Activated T-helper 1 cell treated with anti-CD3 and anti-CD28 coated beads, Interleukin-12 subunit alpha, Interleukin-12 subunit beta, Interleukin-2, Interleukin-4 antibody, amounts not matched to agents 30 ng/mL and 10 ng/mL and 1 ng/mL, durations not matched to agents 14 hours and 24 hours and 36 hours (primary cell): ENCODE measurements at regions not wholly inside any gene's neighbourhood (a gene's known extent, or its start where the extent isn't known, plus 50 kb on each side); places are given as distances from the start of the nearest gene placed in this dataset.
"Not testable (repeated sequence)": the region's sequence is repeated elsewhere in the genome, so short reads cannot be mapped to it uniquely, and the experiment has no call there.

Source experiments
- DNase-seq: peaks from one replicate; pipeline ENCODE4 v3.0.0; 2021; ENCODE audit warnings: low spot score
- H3K27ac Mint-ChIP-seq: one replicate; pipeline ENCODE4 v1.8.0; 2021; ENCODE audit warnings: mild to moderate bottlenecking, mixed read lengths
- H3K27me3 Mint-ChIP-seq: one replicate; pipeline ENCODE4 v1.8.0; 2022; ENCODE audit warnings: mild to moderate bottlenecking, moderate library complexity, mixed read lengths; ENCODE audit not compliant: insufficient read depth
- H3K36me3 Mint-ChIP-seq: one replicate; pipeline ENCODE4 v1.8.0; 2021; ENCODE audit warnings: low read depth, mixed read lengths
- H3K4me1 Mint-ChIP-seq: one replicate; pipeline ENCODE4 v1.8.0; 2021; ENCODE audit warnings: low read depth, mixed read lengths
- H3K4me3 Mint-ChIP-seq: one replicate; pipeline ENCODE4 v1.8.0; 2021; ENCODE audit warnings: mild to moderate bottlenecking, moderate library complexity, mixed read lengths
- H3K9me3 Mint-ChIP-seq: one replicate; pipeline ENCODE4 v1.8.0; 2021; ENCODE audit warnings: mixed read lengths
- intact Hi-C: fragments of 100-400 bp; cut with micrococcal nuclease; formaldehyde crosslinking; loops from one replicate; pipeline ENCODE4 v1.15.1; 2024

GRCh38 chr1:118304722-118305359, 119.8 kb upstream of the SPAG17 start:
- Mint-ChIP-seq H3K36me3 (no peaks in the 10 kb centered on the region), H3K27me3 (no peaks in the 10 kb centered on the region), H3K9me3 (no peaks in the 10 kb centered on the region), H3K4me1 (no peaks in the 10 kb centered on the region), H3K4me3 (no peak overlapping the region), H3K27ac (no peak overlapping the region)
- intact Hi-C loops, result no loop called here
- no peak for DNase-seq

DNA sequence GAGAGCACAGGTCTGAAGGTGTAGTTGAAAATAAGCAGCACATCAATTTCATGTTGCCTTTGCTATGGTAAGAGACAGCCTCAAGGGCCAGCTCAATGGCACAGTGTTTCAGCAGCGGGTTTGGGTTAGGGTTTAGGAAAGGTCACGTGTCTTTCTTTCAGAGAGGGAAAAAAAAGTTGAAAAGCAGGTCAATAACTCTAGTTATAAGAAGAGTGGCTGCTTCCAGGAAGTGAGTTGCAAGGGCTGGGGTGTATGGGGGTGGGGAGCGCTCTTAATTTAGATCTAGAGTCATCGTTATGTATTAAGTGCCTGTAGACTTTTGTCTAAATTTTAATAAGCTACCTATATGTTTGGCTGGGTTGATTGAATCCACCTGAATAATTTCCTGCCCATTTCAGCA, 118.5 kb upstream of the SPAG17 start:
- Mint-ChIP-seq H3K4me1 (no peaks in the 10 kb centered on the region), H3K27ac (no peak overlapping the region), H3K9me3 (no peaks in the 10 kb centered on the region), H3K4me3 (no peak overlapping the region), H3K27me3 (no peaks in the 10 kb centered on the region), H3K36me3 (no peaks in the 10 kb centered on the region)
- intact Hi-C loops, result no loop called here
- no peak for DNase-seq

GRCh38 chr1:118303064-118303463, 118.0 kb upstream of the SPAG17 start:
- intact Hi-C loops, result no loop called here
- H3K27me3 Mint-ChIP-seq, result no peaks in the 10 kb centered on the region
- H3K27ac Mint-ChIP-seq, result no peak overlapping the region
- DNase-seq, result no peak
- H3K4me1 Mint-ChIP-seq, result no peaks in the 10 kb centered on the region
- no peaks in the 10 kb centered on the region for H3K36me3 Mint-ChIP-seq
- H3K9me3 Mint-ChIP-seq, result no peaks in the 10 kb centered on the region
- no peak overlapping the region for H3K4me3 Mint-ChIP-seq

GRCh38 chr1:118302145-118302544, 117.1 kb upstream of the SPAG17 start:
- H3K9me3 Mint-ChIP-seq, result no peaks in the 10 kb centered on the region
- no peaks in the 10 kb centered on the region for H3K4me1 Mint-ChIP-seq
- H3K27ac Mint-ChIP-seq, result no peak overlapping the region
- intact Hi-C loops, result no loop called here
- H3K27me3 Mint-ChIP-seq, result no peaks in the 10 kb centered on the region
- no peak overlapping the region for H3K4me3 Mint-ChIP-seq
- no peak for DNase-seq
- H3K36me3 Mint-ChIP-seq, result no peaks in the 10 kb centered on the region

DNA sequence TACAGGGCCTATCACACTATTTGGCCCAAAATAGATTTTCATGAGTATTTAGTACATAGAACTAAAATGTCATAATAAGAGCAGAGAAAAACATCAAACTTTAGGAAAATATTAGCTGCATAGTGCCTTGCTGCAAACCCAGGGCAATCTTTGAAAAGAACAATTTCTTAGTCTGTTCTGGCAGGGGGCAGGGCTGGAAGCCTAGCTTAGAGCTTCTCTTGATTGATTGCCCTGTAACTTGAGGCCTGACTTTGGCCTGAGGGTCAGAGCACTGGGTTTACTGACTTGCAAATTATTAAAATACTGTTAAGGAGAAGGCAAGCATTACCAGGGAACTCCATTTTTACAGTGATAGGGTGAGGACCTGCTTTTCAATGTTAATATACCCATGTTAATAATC, 115.8 kb upstream of the SPAG17 start:
- H3K9me3 Mint-ChIP-seq, result no peaks in the 10 kb centered on the region
- no peak overlapping the region for H3K4me3 Mint-ChIP-seq
- H3K4me1 Mint-ChIP-seq, result no peaks in the 10 kb centered on the region
- intact Hi-C loops, result no loop called here
- H3K27ac Mint-ChIP-seq, result no peak overlapping the region
- H3K27me3 Mint-ChIP-seq, result no peaks in the 10 kb centered on the region
- no peaks in the 10 kb centered on the region for H3K36me3 Mint-ChIP-seq
- no peak for DNase-seq

DNA sequence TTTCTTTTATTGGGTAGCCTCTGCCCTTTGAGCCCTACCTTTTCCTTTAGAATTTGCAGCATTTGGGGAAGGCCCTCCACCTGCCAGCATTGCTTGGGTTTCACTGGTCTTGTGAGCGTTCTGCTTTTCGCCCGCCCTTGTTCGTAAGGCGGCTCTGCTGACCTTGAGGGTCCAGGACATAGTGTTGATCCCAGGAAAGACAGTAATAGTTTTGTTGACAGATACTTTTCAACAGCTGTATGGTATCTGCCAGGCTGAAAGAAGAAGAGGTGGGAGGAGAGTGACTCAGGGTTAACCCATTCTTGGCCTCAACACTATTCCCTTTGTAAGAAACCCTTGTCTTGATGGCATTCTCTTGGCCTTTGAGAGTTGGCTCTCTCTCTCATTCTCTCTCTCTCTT, 113.4 kb upstream of the SPAG17 start:
- no peak overlapping the region for H3K4me3 Mint-ChIP-seq
- intact Hi-C loops, result no loop called here
- H3K4me1 Mint-ChIP-seq, result no peaks in the 10 kb centered on the region
- H3K9me3 Mint-ChIP-seq, result no peaks in the 10 kb centered on the region
- H3K27ac Mint-ChIP-seq, result no peak overlapping the region
- no peaks in the 10 kb centered on the region for H3K27me3 Mint-ChIP-seq
- H3K36me3 Mint-ChIP-seq, result no peaks in the 10 kb centered on the region
- no peak for DNase-seq

DNA sequence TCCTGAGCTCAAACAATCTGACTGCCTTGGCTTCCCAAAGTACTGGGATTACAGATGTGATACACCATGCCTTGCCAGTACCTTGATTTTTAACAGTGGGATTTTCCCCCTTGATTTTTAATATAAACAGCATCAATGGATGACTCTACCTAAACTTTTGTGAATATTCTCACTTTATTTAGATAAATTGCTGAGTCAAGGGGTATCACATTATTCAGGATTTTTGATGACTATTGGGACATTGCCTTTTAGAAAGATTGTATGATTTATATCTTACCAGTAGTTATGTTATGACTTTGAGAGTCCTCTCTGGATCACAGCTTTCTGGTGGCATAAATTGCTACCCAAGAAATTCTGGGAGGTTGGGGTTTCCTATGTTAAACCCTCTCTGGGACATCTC, 112.5 kb upstream of the SPAG17 start:
- Mint-ChIP-seq H3K27me3 (no peaks in the 10 kb centered on the region), H3K27ac (no peak overlapping the region), H3K4me3 (no peak overlapping the region), H3K9me3 (no peaks in the 10 kb centered on the region), H3K4me1 (no peaks in the 10 kb centered on the region), H3K36me3 (no peaks in the 10 kb centered on the region)
- intact Hi-C loops, result no loop called here
- DNase-seq, result no peak

- H3K36me3 Mint-ChIP-seq, result no peaks in the 10 kb centered on the region
- no peak overlapping the region for H3K4me3 Mint-ChIP-seq
- H3K9me3 Mint-ChIP-seq, result no peaks in the 10 kb centered on the region
- no peaks in the 10 kb centered on the region for H3K4me1 Mint-ChIP-seq
- intact Hi-C loops, result no loop called here
- no peak for DNase-seq
- no peaks in the 10 kb centered on the region for H3K27me3 Mint-ChIP-seq
- no peak overlapping the region for H3K27ac Mint-ChIP-seq
Observed at GRCh38 chr1:118294875-118295642, 110.0 kb upstream of the SPAG17 start.

DNA sequence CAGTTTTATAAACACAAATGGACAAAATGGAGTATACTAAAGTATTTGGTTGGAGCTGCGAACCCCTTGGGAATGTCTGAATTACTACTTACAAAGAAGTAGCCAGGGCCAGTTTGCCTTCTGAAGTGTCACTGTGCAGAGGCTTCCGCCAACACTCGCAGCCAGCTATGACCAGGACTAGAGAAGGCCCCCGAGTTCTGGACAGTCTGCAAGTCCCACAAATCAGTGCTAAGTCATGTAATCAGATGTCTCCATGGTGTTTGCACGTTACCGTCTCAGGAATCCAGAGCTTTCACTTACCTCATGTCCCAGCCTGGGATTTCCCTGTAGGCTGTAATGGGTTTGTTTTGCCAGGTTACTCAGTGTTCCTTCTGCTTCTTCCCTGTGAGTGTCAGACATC, 106.6 kb upstream of the SPAG17 start:
- intact Hi-C loops, result no loop called here
- no peaks in the 10 kb centered on the region for H3K36me3 Mint-ChIP-seq

GRCh38 chr1:118290571-118290970, 105.5 kb upstream of the SPAG17 start:
- no peaks in the 10 kb centered on the region for H3K4me1 Mint-ChIP-seq
- H3K27ac Mint-ChIP-seq, result no peak overlapping the region
- intact Hi-C loops, result no loop called here
- no peaks in the 10 kb centered on the region for H3K27me3 Mint-ChIP-seq
- H3K4me3 Mint-ChIP-seq, result no peak overlapping the region
- peaks cover 3% of the 10 kb centered on the region for H3K9me3 Mint-ChIP-seq
- no peak for DNase-seq
- H3K36me3 Mint-ChIP-seq, result no peaks in the 10 kb centered on the region

More for the DNA sequence above, 106.6 kb upstream of the SPAG17 start:
- Mint-ChIP-seq H3K4me3 (no peak overlapping the region), H3K4me1 (no peaks in the 10 kb centered on the region), H3K9me3 (peaks cover 3% of the 10 kb centered on the region), H3K27ac (no peak overlapping the region), H3K27me3 (no peaks in the 10 kb centered on the region)
- no peak for DNase-seq

GRCh38 chr1:118290046-118290445, 105.0 kb upstream of the SPAG17 start:
- no peaks in the 10 kb centered on the region for H3K36me3 Mint-ChIP-seq
- intact Hi-C loops, result no loop called here
- H3K27ac Mint-ChIP-seq, result no peak overlapping the region
- no peaks in the 10 kb centered on the region for H3K4me1 Mint-ChIP-seq
- DNase-seq, result no peak
- H3K9me3 Mint-ChIP-seq, result peaks cover 3% of the 10 kb centered on the region
- H3K4me3 Mint-ChIP-seq, result no peak overlapping the region
- no peaks in the 10 kb centered on the region for H3K27me3 Mint-ChIP-seq

- H3K36me3 Mint-ChIP-seq, H3K4me1 Mint-ChIP-seq, H3K27me3 Mint-ChIP-seq, H3K9me3 Mint-ChIP-seq, H3K4me3 Mint-ChIP-seq, intact Hi-C loops, DNase-seq, H3K27ac Mint-ChIP-seq: not testable (repeated sequence)
Observed at GRCh38 chr1:118280656-118281055, 95.6 kb upstream of the SPAG17 start.

DNA sequence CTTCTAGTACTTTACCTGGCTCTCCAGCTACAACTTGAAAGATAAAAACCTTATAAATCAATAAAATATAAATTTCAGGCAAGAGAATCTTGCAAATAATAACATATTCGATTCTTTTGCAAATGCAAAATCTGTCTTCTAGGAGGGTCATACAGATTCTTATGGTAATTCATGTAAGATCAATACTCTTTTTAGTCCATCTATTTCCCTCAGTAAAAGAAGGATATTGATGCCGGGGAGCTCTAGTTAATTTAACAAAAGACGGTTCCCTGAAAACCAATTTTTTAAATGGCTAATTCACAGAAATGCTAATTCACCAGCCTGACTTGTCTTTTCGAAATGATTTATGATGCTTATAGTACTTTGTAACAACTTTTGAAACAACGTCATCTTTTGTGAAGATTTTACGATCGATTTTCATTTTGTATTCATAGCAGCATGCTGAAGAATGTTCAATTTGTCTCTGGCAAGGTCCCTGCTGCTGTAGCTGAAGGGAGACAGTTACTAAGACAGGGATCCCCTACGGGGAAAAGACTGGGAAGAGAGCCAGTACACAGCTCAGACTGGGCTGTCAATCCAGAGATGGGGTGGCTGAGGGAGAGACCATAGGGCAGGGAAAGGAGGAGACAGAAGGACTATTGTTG, 90.6 kb upstream of the SPAG17 start:
- Mint-ChIP-seq H3K9me3 (peaks cover 3% of the 10 kb centered on the region), H3K4me1 (no peaks in the 10 kb centered on the region), H3K4me3 (no peak overlapping the region), H3K27me3 (no peaks in the 10 kb centered on the region), H3K36me3 (no peaks in the 10 kb centered on the region), H3K27ac (no peak overlapping the region)
- intact Hi-C loops, result no loop called here
- no peak for DNase-seq
